BE2C (cell line): ENCODE measurements at regions not wholly inside any gene's neighbourhood (a gene's known extent, or its start where the extent isn't known, plus 50 kb on each side); places are given as distances from the start of the nearest gene placed in this dataset.

Experiments used
- DNase-seq: peaks from one replicate; pipeline ENCODE4 v3.0.0-alpha.2; 2020
- H3K27me3 ChIP-seq: fragments of 250-450 bp; sonication (Bioruptor Pico); 2 replicates; pipeline ENCODE4 v1.5.1; 2020; ENCODE audit warnings: mild to moderate bottlenecking
- H3K36me3 ChIP-seq: fragments of 250-450 bp; sonication (Bioruptor Pico); 2 replicates; pipeline ENCODE4 v1.5.1; 2020; ENCODE audit warnings: mild to moderate bottlenecking
- H3K4me1 ChIP-seq: fragments of 250-450 bp; sonication (Bioruptor Pico); 2 replicates; pipeline ENCODE4 v1.5.1; 2020
- H3K4me3 ChIP-seq: 2 replicates; pipeline ENCODE4 v1.5.1; 2011; ENCODE audit warnings: low read depth, low read length
- H3K9me3 ChIP-seq: fragments of 250-450 bp; sonication (Bioruptor Pico); 2 replicates; pipeline ENCODE4 v1.5.1; 2020
- CTCF ChIP-seq: IDR thresholded peaks from 2 replicates; pipeline ENCODE4 v1.5.1; 2012; ENCODE audit warnings: mild to moderate bottlenecking, low read depth, low read length

GRCh38 chr3:25265284-25265683, 162.8 kb upstream of the RARB start:
- Histone ChIP-seq H3K36me3 (no peaks in the 10 kb centered on the region), H3K4me1 (no peaks in the 10 kb centered on the region), H3K9me3 (no peaks in the 10 kb centered on the region), H3K27me3 (no peaks in the 10 kb centered on the region), H3K4me3 (no peak overlapping the region)
- no peak for DNase-seq
- TF ChIP-seq CTCF, result no peak

- no peaks in the 10 kb centered on the region for H3K36me3 ChIP-seq
- no peak for TF ChIP-seq CTCF
- no peaks in the 10 kb centered on the region for H3K27me3 ChIP-seq
- no peak overlapping the region for H3K4me3 ChIP-seq
- no peaks in the 10 kb centered on the region for H3K4me1 ChIP-seq
- H3K9me3 ChIP-seq, result no peaks in the 10 kb centered on the region
- no peak for DNase-seq
Observed at GRCh38 chr3:25266677-25267076, 161.4 kb upstream of the RARB start.

- no peak overlapping the region for H3K4me3 ChIP-seq
- no peak for TF ChIP-seq CTCF
- H3K36me3 ChIP-seq, result no peaks in the 10 kb centered on the region
- no peak for DNase-seq
- no peaks in the 10 kb centered on the region for H3K4me1 ChIP-seq
- H3K27me3 ChIP-seq, result no peaks in the 10 kb centered on the region
- H3K9me3 ChIP-seq, result no peaks in the 10 kb centered on the region
Observed at GRCh38 chr3:25272090-25272489, 156.0 kb upstream of the RARB start.

- TF ChIP-seq CTCF, result no peak
- Histone ChIP-seq H3K9me3 (no peaks in the 10 kb centered on the region), H3K36me3 (no peaks in the 10 kb centered on the region), H3K4me1 (no peaks in the 10 kb centered on the region), H3K4me3 (no peak overlapping the region), H3K27me3 (no peaks in the 10 kb centered on the region)
- DNase-seq, result no peak
Observed at GRCh38 chr3:25273582-25274171, 154.4 kb upstream of the RARB start.

- TF ChIP-seq CTCF, result no peak
- H3K27me3 ChIP-seq, result no peaks in the 10 kb centered on the region
Observed at GRCh38 chr3:25277503-25277902, 150.6 kb upstream of the RARB start.

GRCh38 chr3:25281041-25281731, 146.9 kb upstream of the RARB start:
- no peaks in the 10 kb centered on the region for H3K36me3 ChIP-seq
- DNase-seq, result no peak
- no peaks in the 10 kb centered on the region for H3K9me3 ChIP-seq
- no peak overlapping the region for H3K4me3 ChIP-seq
- H3K4me1 ChIP-seq, result no peaks in the 10 kb centered on the region
- TF ChIP-seq CTCF, result no peak
- H3K27me3 ChIP-seq, result no peaks in the 10 kb centered on the region

More at GRCh38 chr3:25277503-25277902, 150.6 kb upstream of the RARB start:
- Histone ChIP-seq H3K36me3 (no peaks in the 10 kb centered on the region), H3K9me3 (no peaks in the 10 kb centered on the region), H3K4me3 (no peak overlapping the region), H3K4me1 (no peaks in the 10 kb centered on the region)
- DNase-seq, result no peak
